ENCODE measurements at regions not wholly inside any gene's neighbourhood (a gene's known extent, or its start where the extent isn't known, plus 50 kb on each side); places are given as distances from the start of the nearest gene placed in this dataset.
"Not testable (repeated sequence)": the region's sequence is repeated elsewhere in the genome, so short reads cannot be mapped to it uniquely, and the experiment has no call there.

- H3K36me3 ChIP-seq (ENCODE audit: control insufficient read depth, insufficient read depth, low read length); H3K27me3 ChIP-seq (ENCODE audit: control insufficient read depth, insufficient read depth, low read length); BruUV-seq (replicated peaks); CTCF ChIA-PET; DNase-seq (ENCODE audit: low read depth, low spot score); POLR2A ChIA-PET; H3K4me3 ChIP-seq (ENCODE audit: low read depth in 2 of 2, low read length in 2 of 2); H3K4me1 ChIP-seq (ENCODE audit: control insufficient read depth, insufficient read depth, low read length); in situ Hi-C loops (cut with HindIII; ENCODE audit: low pct_unique_long_range_greater_than_20kb, low sequenced_read_pairs); H3K9me3 ChIP-seq (ENCODE audit: control insufficient read depth, insufficient read depth, low read depth, low read length); H3K27ac ChIP-seq (ENCODE audit: low read length); ATAC-seq: not testable (repeated sequence)
- intact Hi-C loops (cut with micrococcal nuclease; ENCODE audit: unreplicated experiment) = loop anchor here (10.0 kb wide), 1 partner anchor 45 kb away; no protein-coding TSS in a partner anchor
Measured at GRCh38 chr22:16679191-16679834, 86.7 kb upstream of the CCT8L2 start.

GRCh38 chr22:16673433-16673832 is 80.8 kb upstream of the CCT8L2 start:
- H3K27me3 ChIP-seq (ENCODE audit: control insufficient read depth, insufficient read depth, low read length); ATAC-seq; H3K4me1 ChIP-seq (ENCODE audit: control insufficient read depth, insufficient read depth, low read length); in situ Hi-C loops (cut with HindIII; ENCODE audit: low pct_unique_long_range_greater_than_20kb, low sequenced_read_pairs); BruUV-seq (replicated peaks); H3K9me3 ChIP-seq (ENCODE audit: control insufficient read depth, insufficient read depth, low read depth, low read length); H3K36me3 ChIP-seq (ENCODE audit: control insufficient read depth, insufficient read depth, low read length); H3K4me3 ChIP-seq (ENCODE audit: low read depth in 2 of 2, low read length in 2 of 2); POLR2A ChIA-PET; H3K27ac ChIP-seq (ENCODE audit: low read length); DNase-seq (ENCODE audit: low read depth, low spot score); CTCF ChIA-PET: not testable (repeated sequence)
- intact Hi-C loops (cut with micrococcal nuclease; ENCODE audit: unreplicated experiment) = loop anchor here (10.0 kb wide), 1 partner anchor 51 kb away; no protein-coding TSS in a partner anchor

GRCh38 chr22:16665610-16666009 is 73.0 kb upstream of the CCT8L2 start:
- H3K9me3 ChIP-seq (ENCODE audit: control insufficient read depth, insufficient read depth, low read depth, low read length); BruUV-seq (replicated peaks); in situ Hi-C loops (cut with HindIII; ENCODE audit: low pct_unique_long_range_greater_than_20kb, low sequenced_read_pairs); H3K27ac ChIP-seq (ENCODE audit: low read length); CTCF ChIA-PET; H3K27me3 ChIP-seq (ENCODE audit: control insufficient read depth, insufficient read depth, low read length); intact Hi-C loops (cut with micrococcal nuclease; ENCODE audit: unreplicated experiment); H3K4me1 ChIP-seq (ENCODE audit: control insufficient read depth, insufficient read depth, low read length); H3K4me3 ChIP-seq (ENCODE audit: low read depth in 2 of 2, low read length in 2 of 2); ATAC-seq; POLR2A ChIA-PET; H3K36me3 ChIP-seq (ENCODE audit: control insufficient read depth, insufficient read depth, low read length); DNase-seq (ENCODE audit: low read depth, low spot score): not testable (repeated sequence)

- H3K9me3 ChIP-seq (ENCODE audit: control insufficient read depth, insufficient read depth, low read depth, low read length); DNase-seq (ENCODE audit: low read depth, low spot score); H3K27me3 ChIP-seq (ENCODE audit: control insufficient read depth, insufficient read depth, low read length); intact Hi-C loops (cut with micrococcal nuclease; ENCODE audit: unreplicated experiment); ATAC-seq; in situ Hi-C loops (cut with HindIII; ENCODE audit: low pct_unique_long_range_greater_than_20kb, low sequenced_read_pairs); H3K27ac ChIP-seq (ENCODE audit: low read length); CTCF ChIA-PET; H3K4me3 ChIP-seq (ENCODE audit: low read depth in 2 of 2, low read length in 2 of 2); H3K4me1 ChIP-seq (ENCODE audit: control insufficient read depth, insufficient read depth, low read length); BruUV-seq (replicated peaks); POLR2A ChIA-PET; H3K36me3 ChIP-seq (ENCODE audit: control insufficient read depth, insufficient read depth, low read length): not testable (repeated sequence)
Measured at GRCh38 chr22:16662330-16662729, 69.7 kb upstream of the CCT8L2 start.

GRCh38 chr22:16660989-16661388 is 68.4 kb upstream of the CCT8L2 start:
- H3K27me3 ChIP-seq (ENCODE audit: control insufficient read depth, insufficient read depth, low read length); in situ Hi-C loops (cut with HindIII; ENCODE audit: low pct_unique_long_range_greater_than_20kb, low sequenced_read_pairs); POLR2A ChIA-PET; H3K4me1 ChIP-seq (ENCODE audit: control insufficient read depth, insufficient read depth, low read length); H3K4me3 ChIP-seq (ENCODE audit: low read depth in 2 of 2, low read length in 2 of 2); H3K9me3 ChIP-seq (ENCODE audit: control insufficient read depth, insufficient read depth, low read depth, low read length); H3K36me3 ChIP-seq (ENCODE audit: control insufficient read depth, insufficient read depth, low read length); H3K27ac ChIP-seq (ENCODE audit: low read length); DNase-seq (ENCODE audit: low read depth, low spot score); CTCF ChIA-PET; BruUV-seq (replicated peaks); intact Hi-C loops (cut with micrococcal nuclease; ENCODE audit: unreplicated experiment); ATAC-seq: not testable (repeated sequence)

GRCh38 chr22:16660570-16660969 is 68.0 kb upstream of the CCT8L2 start:
- BruUV-seq (replicated peaks); H3K4me1 ChIP-seq (ENCODE audit: control insufficient read depth, insufficient read depth, low read length); ATAC-seq; in situ Hi-C loops (cut with HindIII; ENCODE audit: low pct_unique_long_range_greater_than_20kb, low sequenced_read_pairs); DNase-seq (ENCODE audit: low read depth, low spot score); intact Hi-C loops (cut with micrococcal nuclease; ENCODE audit: unreplicated experiment); H3K9me3 ChIP-seq (ENCODE audit: control insufficient read depth, insufficient read depth, low read depth, low read length); H3K27me3 ChIP-seq (ENCODE audit: control insufficient read depth, insufficient read depth, low read length); POLR2A ChIA-PET; H3K36me3 ChIP-seq (ENCODE audit: control insufficient read depth, insufficient read depth, low read length); H3K4me3 ChIP-seq (ENCODE audit: low read depth in 2 of 2, low read length in 2 of 2); CTCF ChIA-PET; H3K27ac ChIP-seq (ENCODE audit: low read length): not testable (repeated sequence)

- H3K27ac ChIP-seq (ENCODE audit: low read length); ATAC-seq; POLR2A ChIA-PET; CTCF ChIA-PET; DNase-seq (ENCODE audit: low read depth, low spot score); H3K4me3 ChIP-seq (ENCODE audit: low read depth in 2 of 2, low read length in 2 of 2); intact Hi-C loops (cut with micrococcal nuclease; ENCODE audit: unreplicated experiment); H3K4me1 ChIP-seq (ENCODE audit: control insufficient read depth, insufficient read depth, low read length); BruUV-seq (replicated peaks); H3K36me3 ChIP-seq (ENCODE audit: control insufficient read depth, insufficient read depth, low read length); in situ Hi-C loops (cut with HindIII; ENCODE audit: low pct_unique_long_range_greater_than_20kb, low sequenced_read_pairs); H3K9me3 ChIP-seq (ENCODE audit: control insufficient read depth, insufficient read depth, low read depth, low read length); H3K27me3 ChIP-seq (ENCODE audit: control insufficient read depth, insufficient read depth, low read length): not testable (repeated sequence)
Measured at GRCh38 chr22:16659273-16659834, 66.7 kb upstream of the CCT8L2 start.

All from Panc1 (cell line).